Sigmoid colon (tissue), 6 donors: ENCODE measurements at regions not wholly inside any gene's neighbourhood (a gene's known extent, or its start where the extent isn't known, plus 50 kb on each side); places are given as distances from the start of the nearest gene placed in this dataset.

Experiments
- DNase-seq: peaks from one replicate; pipeline ENCODE4 v3.0.0-alpha.2; 2019
- H3K27ac ChIP-seq, 4 donors: fragments of 200-600 bp; sonication (generic); one replicate each; pipeline ENCODE4 v1.5.1; 2016 to 2019; ENCODE audit warnings: mild to moderate bottlenecking in 1 of 4
- H3K27me3 ChIP-seq, 3 donors: fragments of 200-600 bp; sonication (generic); one replicate each; pipeline ENCODE4 v1.5.1; 2019; ENCODE audit warnings: mild to moderate bottlenecking in 1 of 3
- H3K36me3 ChIP-seq, 4 donors: fragments of 200-600 bp; sonication (generic); one replicate each; pipeline ENCODE4 v1.5.1; 2016 to 2019
- H3K4me1 ChIP-seq, 4 donors: fragments of 200-600 bp; sonication (generic); one replicate each; pipeline ENCODE4 v1.5.1; 2017 to 2019
- H3K4me3 ChIP-seq, 4 donors: fragments of 200-600 bp; sonication (generic); one replicate each; pipeline ENCODE4 v1.5.1; 2017 to 2019; ENCODE audit warnings: mild to moderate bottlenecking in 2 of 4, moderate library complexity in 1 of 4
- H3K9me3 ChIP-seq, 4 donors: fragments of 200-600 bp in 3 of 4; sonication (generic) in 3 of 4; one replicate each; pipeline versions ENCODE4 v1.5.1 to v1.6.1; 2013 to 2019
- EP300 ChIP-seq, 4 donors: sonication (generic); formaldehyde crosslinking; IDR thresholded peaks; one replicate each; pipeline ENCODE4 v1.6.1; 2017; ENCODE audit warnings: antibody characterized with exemption in 4 of 4
- POLR2A ChIP-seq, 2 donors: fragments of 450-650 bp; IDR thresholded peaks; one replicate each; pipeline ENCODE4 v1.6.1; 2016; ENCODE audit warnings: antibody characterized with exemption in 2 of 2, mild to moderate bottlenecking in 2 of 2, moderate library complexity in 2 of 2
- POLR2AphosphoS5 ChIP-seq, 4 donors: sonication (generic); formaldehyde crosslinking; IDR thresholded peaks; one replicate each; pipeline ENCODE4 v1.6.1; 2017; ENCODE audit warnings: antibody characterized with exemption in 4 of 4
- WGBS, 2 donors: extraction: QIAGEN DNeasy Blood & Tissue Kit; methylation state at CpG; one replicate each; pipeline ENCODE4 v1.1.7; 2013; 5-methylcytosine and 5-hydroxymethylcytosine counted together
- intact Hi-C: fragments of 100-400 bp; cut with DNase I; formaldehyde crosslinking; loops from one replicate; pipeline ENCODE4 v1.15.1; 2023
- TF ChIP-seq, protein P1 (sequence below), 4 experiments: fragments of 450-650 bp in 3 of 4; fragments of 200-600 bp in 1 of 4; IDR thresholded peaks; one replicate each; pipeline ENCODE4 v1.5.1; 2016 to 2019; ENCODE audit warnings: antibody characterized with exemption in 4 of 4, mild to moderate bottlenecking in 3 of 4, moderate library complexity in 2 of 4
- donor health status: healthy with polysubstance abuse.
- donor health status: healthy.

DNA sequence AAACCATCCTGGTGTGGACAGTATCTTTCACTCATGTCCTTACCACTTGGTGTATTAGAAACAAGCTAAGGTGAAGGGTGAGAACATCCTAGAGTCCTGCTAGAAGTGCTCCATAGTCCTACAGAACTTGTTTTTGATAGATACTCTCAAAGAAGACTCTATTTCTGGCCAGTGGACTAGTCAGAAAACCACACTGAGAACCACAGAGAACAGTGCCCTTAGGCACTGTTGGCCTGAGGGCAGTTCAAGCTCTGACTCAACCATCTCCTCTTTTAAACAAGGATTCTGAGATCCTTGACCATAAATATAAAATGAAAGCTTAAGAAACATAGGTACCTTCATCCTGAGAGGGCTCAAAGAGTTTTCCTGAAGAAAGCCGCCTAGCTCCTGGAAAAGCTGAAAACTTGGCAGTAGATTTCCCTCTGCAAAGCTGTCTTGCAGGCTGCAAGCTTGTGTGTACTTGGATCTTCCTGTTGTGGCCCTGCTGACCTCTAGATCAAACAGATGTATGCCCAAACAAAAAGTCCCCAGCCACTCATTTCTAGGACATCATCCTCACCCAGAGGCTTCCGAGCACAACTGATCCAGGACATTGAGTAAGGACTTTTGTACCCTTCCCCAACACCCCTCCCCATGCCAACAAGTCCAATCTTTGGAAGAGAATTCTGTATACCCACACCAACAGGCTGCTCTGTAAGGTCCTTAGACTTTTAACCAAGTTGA, 111.6 kb upstream of the CXCL13 start:
- H3K36me3 ChIP-seq = no peaks in the 10 kb centered on the region
- intact Hi-C loops = no loop called here
- no peak for DNase-seq
- no peak overlapping the region for H3K4me3 ChIP-seq
- H3K27ac ChIP-seq = no peak overlapping the region
- TF ChIP-seq, protein P1, sequence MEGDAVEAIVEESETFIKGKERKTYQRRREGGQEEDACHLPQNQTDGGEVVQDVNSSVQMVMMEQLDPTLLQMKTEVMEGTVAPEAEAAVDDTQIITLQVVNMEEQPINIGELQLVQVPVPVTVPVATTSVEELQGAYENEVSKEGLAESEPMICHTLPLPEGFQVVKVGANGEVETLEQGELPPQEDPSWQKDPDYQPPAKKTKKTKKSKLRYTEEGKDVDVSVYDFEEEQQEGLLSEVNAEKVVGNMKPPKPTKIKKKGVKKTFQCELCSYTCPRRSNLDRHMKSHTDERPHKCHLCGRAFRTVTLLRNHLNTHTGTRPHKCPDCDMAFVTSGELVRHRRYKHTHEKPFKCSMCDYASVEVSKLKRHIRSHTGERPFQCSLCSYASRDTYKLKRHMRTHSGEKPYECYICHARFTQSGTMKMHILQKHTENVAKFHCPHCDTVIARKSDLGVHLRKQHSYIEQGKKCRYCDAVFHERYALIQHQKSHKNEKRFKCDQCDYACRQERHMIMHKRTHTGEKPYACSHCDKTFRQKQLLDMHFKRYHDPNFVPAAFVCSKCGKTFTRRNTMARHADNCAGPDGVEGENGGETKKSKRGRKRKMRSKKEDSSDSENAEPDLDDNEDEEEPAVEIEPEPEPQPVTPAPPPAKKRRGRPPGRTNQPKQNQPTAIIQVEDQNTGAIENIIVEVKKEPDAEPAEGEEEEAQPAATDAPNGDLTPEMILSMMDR (IDR thresholded peaks at IDR 0.05) = no peak
- TF ChIP-seq POLR2A (IDR thresholded peaks at IDR 0.05) = no peak
- TF ChIP-seq EP300 (IDR thresholded peaks at IDR 0.05) = no peak
- no peak for TF ChIP-seq POLR2AphosphoS5 (IDR thresholded peaks at IDR 0.05)
- H3K4me1 ChIP-seq = no peaks in the 10 kb centered on the region
- 88 to 92% methylated on average over 2 of the region's 2 CpGs for WGBS, 2 donors
- no peaks in the 10 kb centered on the region for H3K9me3 ChIP-seq
- no peaks in the 10 kb centered on the region for H3K27me3 ChIP-seq

DNA sequence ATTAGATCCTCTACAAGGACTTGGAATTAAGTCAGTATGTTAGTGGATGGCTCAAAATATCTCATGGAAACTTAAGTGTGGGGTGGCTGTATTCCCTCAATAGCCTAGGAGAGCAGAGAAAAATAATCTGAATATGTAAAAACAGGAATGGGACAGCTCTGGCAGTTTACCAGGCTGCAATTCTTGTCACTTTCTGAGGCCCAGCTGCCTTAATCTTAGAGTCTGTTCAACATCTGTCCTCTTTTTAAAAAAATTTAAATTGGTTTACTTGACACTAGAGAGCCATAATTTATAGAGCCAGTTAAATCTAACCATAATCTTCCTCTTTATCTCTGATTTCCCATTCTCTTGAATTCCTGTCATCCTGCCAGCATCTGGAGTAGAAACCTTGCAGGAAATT, 109.2 kb upstream of the CXCL13 start:
- no peaks in the 10 kb centered on the region for H3K36me3 ChIP-seq
- no peak for TF ChIP-seq POLR2A (IDR thresholded peaks at IDR 0.05)
- TF ChIP-seq, protein P1 (IDR thresholded peaks at IDR 0.05) = no peak
- TF ChIP-seq EP300 (IDR thresholded peaks at IDR 0.05) = no peak
- TF ChIP-seq POLR2AphosphoS5 (IDR thresholded peaks at IDR 0.05) = no peak
- H3K4me1 ChIP-seq = no peaks in the 10 kb centered on the region
- no peak overlapping the region for H3K27ac ChIP-seq
- intact Hi-C loops = no loop called here
- H3K4me3 ChIP-seq = no peak overlapping the region
- no peaks in the 10 kb centered on the region for H3K27me3 ChIP-seq
- no peak for DNase-seq
- H3K9me3 ChIP-seq = no peaks in the 10 kb centered on the region

DNA sequence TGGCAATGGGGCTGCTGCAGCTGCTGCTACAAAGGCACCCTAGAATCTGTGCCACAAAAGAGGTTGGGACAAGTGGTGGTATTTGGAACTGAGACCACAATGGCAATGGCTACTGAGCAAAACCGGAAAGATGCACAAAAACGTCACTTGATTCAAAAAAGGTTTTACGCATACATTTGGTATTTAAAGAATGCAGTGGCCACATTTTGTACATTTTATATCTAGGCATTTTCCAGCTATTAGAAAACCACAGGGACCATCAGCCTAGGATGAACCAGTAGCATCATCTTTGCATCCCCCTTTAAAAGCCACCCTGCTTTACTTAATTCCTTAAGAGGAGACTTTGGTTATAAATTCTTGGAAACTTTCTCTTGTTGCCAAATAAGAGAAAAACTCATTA, 104.8 kb upstream of the CXCL13 start:
- no peak overlapping the region for H3K4me3 ChIP-seq
- no peak overlapping the region for H3K27ac ChIP-seq
- H3K27me3 ChIP-seq = no peaks in the 10 kb centered on the region
- intact Hi-C loops = no loop called here
- no peaks in the 10 kb centered on the region for H3K36me3 ChIP-seq
- WGBS, 2 donors = 92% methylated on average over 3 of the region's 3 CpGs
- no peaks in the 10 kb centered on the region for H3K4me1 ChIP-seq
- TF ChIP-seq EP300 (IDR thresholded peaks at IDR 0.05) (no peak), POLR2A (IDR thresholded peaks at IDR 0.05) (no peak), POLR2AphosphoS5 (IDR thresholded peaks at IDR 0.05) (no peak)
- TF ChIP-seq, protein P1 (IDR thresholded peaks at IDR 0.05) = no peak
- H3K9me3 ChIP-seq = no peaks in the 10 kb centered on the region
- DNase-seq = no peak

DNA sequence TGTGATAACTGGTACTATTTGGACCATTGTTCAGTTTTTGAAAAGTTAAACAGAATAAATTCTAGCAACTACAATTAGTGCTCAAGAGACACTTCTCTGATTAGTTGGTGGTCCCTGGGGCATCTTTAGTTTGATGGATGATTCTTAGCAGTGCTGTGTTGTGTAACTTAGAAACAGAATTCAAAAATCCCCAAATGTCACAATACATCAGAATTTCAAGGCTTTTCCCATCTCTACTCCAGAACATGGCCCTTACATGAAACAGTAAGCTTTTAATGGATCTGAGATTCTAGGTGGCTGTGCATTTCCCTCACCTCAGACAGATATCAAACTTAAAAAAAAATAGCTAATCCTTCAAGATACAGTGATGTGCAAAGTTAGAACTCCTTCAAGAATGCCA, 104.4 kb upstream of the CXCL13 start:
- H3K36me3 ChIP-seq = no peaks in the 10 kb centered on the region
- H3K27me3 ChIP-seq = no peaks in the 10 kb centered on the region
- intact Hi-C loops = no loop called here
- no peaks in the 10 kb centered on the region for H3K4me1 ChIP-seq
- H3K4me3 ChIP-seq = no peak overlapping the region
- no peak overlapping the region for H3K27ac ChIP-seq
- DNase-seq = no peak
- TF ChIP-seq POLR2AphosphoS5 (IDR thresholded peaks at IDR 0.05) (no peak), POLR2A (IDR thresholded peaks at IDR 0.05) (no peak), EP300 (IDR thresholded peaks at IDR 0.05) (no peak)
- TF ChIP-seq, protein P1 (IDR thresholded peaks at IDR 0.05) = no peak
- no peaks in the 10 kb centered on the region for H3K9me3 ChIP-seq

DNA sequence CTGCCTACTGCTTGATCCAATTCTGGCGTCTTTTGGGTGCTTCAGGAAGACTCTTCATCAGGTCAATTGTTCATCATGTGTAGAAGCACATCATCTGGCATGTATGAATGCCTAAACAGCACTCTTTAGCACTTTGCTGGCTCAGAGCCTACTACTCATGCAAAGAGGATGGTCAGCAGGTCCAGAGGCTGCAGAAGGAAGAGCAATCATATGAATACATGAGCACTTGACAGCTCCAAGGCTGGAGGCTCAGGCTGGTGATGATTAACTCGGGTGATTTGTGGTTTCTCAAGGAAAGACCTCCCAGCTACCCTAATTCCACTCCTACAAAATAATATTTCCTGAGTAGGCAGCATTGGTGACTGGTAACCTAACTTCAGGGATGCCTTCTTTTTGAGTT, 103.8 kb upstream of the CXCL13 start:
- DNase-seq = no peak
- no peak overlapping the region for H3K27ac ChIP-seq
- 70 to 85% methylated on average over 2 of the region's 2 CpGs for WGBS, 2 donors
- intact Hi-C loops = no loop called here
- TF ChIP-seq EP300 (IDR thresholded peaks at IDR 0.05) = no peak
- no peak for TF ChIP-seq POLR2A (IDR thresholded peaks at IDR 0.05)
- TF ChIP-seq POLR2AphosphoS5 (IDR thresholded peaks at IDR 0.05) = no peak
- TF ChIP-seq, protein P1 (IDR thresholded peaks at IDR 0.05) = no peak
- no peaks in the 10 kb centered on the region for H3K27me3 ChIP-seq
- no peaks in the 10 kb centered on the region for H3K9me3 ChIP-seq
- no peaks in the 10 kb centered on the region for H3K4me1 ChIP-seq
- no peaks in the 10 kb centered on the region for H3K36me3 ChIP-seq
- H3K4me3 ChIP-seq = no peak overlapping the region
